CD4-positive, alpha-beta T cell treated with Interferon gamma for 1 hour (primary cell): ENCODE measurements at regions not wholly inside any gene's neighbourhood (a gene's known extent, or its start where the extent isn't known, plus 50 kb on each side); places are given as distances from the start of the nearest gene placed in this dataset.

Experiments
- DNase-seq: peaks from one replicate; pipeline ENCODE4 v3.0.0-alpha.2; 2020

DNA sequence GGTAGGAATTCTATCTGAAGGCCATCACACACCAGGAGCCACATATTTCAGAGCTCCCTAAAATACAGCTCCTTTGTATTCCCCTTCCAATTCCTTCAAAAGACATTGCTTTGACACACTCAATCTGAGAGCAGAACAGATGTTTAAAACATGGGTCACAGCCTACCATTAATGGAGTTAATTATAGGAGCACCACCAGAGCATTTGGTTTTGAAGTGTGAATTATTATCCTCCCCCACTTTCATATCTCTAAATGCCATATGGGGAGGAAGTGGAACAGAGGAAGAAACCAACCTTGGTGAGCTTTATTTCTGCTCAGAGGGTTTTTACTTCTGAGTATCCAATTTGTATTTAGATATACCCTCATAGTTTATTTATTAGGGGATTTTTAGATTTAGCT lies 50.7 kb upstream of the TNFRSF21 start:
- no peak for DNase-seq

DNA sequence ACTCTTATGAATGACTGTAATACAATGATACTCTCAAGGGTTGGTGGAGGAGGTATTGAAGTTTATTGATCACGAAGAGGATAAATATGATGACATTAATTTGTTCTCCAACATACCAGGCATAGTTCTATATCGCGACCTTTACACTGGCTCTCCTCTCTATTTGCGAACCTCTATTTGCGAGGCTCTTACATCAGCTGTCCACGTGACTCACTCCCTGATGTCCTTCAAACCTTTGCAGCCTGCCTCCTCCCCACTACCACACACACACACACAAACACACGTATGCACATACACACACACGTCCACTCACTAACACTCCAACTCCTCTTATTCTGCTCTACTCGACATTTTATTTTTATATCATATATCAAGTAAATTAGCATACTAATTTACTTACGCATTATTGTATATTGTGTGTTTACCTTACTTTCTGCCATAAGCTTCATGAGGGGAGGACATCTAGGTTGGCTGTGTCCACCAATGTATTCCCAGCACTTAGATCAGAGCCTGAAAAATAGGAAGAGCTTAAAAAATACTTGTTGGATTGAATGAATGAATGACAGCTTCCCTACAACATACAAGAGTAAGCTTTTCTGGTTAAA lies 53.3 kb upstream of the TNFRSF21 start:
- no peak for DNase-seq

DNA sequence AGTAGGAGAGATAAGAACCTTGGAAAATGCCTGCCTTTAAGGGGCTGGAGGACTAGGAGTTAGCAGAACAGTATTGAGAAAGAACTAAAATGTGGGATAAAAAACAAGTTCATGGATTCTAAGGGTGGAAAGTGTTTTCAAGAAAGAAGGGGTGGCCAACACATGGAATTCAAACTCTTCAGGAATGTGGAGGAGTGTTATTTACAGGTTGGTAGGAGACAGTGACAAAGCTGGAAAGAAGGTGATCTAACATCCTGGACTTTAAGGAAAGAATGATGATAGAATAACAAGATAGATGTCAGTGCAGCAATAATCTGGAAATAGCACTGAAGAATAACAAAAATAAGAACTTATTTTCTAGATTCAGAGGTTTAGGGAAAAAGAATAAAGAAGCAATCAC lies 54.0 kb upstream of the TNFRSF21 start:
- no peak for DNase-seq

DNA sequence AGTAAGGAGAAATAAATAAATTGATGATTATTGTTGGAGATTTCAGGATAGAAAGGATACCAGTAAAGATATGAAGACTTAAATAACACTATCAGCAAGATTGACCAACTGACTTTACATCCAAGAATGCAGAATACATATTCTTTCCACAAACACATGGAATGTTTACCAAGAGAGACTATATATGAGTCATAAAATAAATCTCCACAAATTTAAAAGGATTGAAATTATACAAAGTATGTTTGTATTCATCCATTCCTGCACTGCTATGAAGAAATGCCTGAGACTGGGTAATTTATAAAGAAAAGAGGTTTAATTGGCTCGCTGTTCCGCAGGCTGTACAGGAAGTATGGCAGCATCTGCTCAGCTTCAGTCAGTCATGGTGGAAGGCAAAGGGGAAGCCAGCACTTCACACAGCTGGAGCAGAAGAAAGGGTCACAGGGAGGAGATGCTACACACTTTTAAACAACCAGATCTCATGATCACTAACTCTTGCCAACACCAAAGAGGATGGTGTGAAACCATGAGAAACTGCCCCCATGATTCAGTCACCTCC lies 56.7 kb upstream of the TNFRSF21 start:
- no peak for DNase-seq

DNA sequence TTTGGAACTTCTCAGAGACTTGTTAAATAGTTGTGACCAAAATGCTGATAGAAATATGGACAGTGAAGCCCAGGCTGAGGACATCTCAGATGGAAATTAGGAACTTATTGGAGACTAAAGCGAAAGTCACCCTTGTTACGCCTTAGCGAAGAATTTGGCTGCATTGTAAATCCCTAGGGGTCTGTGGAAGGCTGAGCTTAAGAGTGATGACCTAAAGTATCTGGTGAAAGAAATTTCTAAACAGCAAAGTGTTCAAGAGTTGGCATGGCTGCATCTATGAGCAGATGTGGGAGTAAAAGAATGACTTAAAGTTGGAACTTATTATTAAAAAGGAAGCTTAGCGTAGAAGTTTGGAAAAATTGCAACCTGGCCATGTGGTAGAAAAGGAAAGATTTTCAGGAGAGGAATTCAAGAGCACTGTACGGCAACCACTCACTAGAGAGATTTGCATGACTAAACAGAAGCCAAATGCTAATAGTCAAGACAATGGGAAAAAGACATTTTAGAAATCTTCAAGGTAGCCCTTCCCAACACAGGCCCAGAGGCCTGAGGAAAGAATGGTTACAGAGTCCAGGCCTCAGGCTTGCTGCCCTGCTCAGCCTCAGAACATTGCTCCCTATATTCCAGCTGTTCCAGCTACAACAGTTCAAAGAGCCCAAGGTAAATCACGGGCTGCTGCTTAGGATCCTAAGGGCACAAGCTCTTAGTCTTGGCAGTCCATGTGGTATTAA lies 61.6 kb upstream of the TNFRSF21 start:
- no peak for DNase-seq

DNA sequence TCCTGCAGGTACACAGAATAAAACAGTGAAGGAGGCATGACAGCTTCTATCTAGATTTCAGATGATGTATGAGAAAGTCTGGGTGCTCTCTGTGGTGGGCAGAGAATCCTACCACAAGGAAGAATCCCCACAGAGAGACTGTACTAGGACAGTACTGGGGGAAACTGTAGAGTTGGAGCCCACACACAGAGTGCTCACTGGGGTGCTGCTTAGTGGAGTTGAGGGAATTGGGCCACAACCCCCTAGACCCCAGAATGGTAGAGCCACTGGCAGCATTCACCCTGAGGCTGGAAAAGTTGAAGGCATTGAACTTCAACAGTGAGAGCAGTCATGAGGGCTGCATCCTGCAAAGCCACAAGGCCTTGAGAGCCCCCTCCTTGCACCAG lies 62.2 kb upstream of the TNFRSF21 start:
- no peak for DNase-seq

DNA sequence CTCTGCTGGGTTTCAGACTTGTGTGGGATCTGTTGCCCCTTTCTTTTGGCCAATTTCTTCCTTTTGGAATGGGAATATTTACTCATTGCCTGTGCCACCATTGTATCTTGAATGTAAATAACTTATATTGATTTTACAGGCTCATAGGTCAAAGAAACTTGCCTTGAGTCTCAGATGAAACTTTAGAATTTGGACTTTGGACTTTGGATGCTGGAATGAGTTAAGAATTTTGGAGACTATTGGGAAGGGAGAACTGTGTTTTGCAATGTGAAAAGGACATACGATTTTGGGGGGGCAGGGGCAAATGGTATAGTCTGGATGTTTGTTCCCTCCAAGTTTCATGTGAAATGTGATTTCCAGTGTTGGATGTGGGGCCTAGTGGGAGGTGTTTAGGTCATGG lies 62.6 kb upstream of the TNFRSF21 start:
- DNase-seq: no peak

DNA sequence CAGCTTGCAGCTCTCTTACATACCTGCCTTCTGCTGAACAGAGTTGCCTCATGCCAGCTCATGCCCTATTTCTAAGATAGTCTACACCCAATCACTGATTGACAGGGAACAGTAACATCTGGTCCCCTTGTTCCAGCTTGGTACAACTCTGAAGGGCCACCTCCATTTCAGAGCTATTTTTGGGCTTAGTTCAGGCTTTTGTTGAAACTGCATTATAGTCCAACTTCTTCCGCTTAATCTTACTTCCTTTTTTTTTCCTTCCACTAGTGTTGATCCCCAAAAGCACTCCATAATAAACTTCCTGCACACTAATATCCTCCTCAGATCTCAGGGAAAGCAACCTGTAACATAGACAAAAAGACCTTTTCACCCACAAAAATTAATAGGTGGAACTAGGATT lies 65.7 kb upstream of the TNFRSF21 start:
- DNase-seq: no peak

DNA sequence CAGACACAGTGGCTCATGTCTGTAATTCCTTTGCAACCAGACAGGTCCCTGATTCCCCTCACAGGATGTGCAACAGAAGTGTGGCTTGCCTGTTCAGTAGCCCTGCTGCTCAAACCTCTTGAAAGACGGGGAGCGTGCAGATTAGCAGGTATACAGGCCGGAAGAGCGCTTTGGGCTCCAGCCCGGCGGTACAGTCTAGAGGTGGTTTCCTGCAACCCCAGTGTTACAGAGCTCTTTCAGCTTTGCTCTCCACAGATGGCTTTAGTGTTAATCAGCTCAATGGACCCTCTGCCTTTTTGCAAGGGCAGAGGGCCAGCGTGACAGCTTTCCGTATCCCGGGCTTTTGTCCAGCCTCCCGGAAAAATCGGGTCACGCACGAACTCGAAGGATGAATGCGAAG lies 67.2 kb upstream of the TNFRSF21 start:
- DNase-seq: no peak

DNA sequence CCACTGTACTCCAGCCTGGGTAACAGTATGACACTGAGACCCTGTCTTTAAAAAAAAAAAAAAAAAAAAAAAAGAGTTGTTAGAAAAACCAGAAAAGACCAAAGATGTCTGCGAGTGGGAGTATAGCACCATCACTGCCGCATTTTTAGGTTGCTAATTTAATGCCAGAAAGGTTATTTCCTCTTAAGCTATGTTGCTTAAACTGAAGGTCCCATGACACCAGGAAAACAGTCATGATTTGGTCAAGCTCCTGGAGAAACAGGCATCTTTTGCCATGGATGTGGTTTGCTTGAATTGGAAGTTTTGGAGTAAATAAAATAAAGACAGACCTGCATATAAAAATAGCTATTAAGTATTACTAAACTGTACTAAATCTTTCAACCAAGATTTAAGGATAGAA lies 68.3 kb upstream of the TNFRSF21 start:
- DNase-seq: no peak

DNA sequence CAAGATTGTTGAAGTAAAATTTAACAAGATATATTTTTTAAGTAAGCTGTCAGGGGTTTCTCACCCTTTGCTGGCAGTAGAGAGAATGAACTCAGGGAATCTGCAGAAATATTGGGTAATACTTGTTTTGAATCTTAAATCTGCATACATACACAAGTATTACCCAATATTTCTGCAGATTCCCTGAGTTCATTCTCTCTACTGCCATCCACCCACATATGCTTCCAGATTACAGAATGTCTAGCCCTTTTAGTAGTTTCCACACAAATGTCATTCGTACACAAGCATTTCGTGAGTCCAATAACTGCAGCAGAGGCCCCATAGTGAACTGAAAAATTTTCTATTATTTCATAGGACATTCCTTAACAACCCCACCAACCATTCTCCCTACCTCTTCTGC lies 69.6 kb upstream of the TNFRSF21 start:
- no peak for DNase-seq

DNA sequence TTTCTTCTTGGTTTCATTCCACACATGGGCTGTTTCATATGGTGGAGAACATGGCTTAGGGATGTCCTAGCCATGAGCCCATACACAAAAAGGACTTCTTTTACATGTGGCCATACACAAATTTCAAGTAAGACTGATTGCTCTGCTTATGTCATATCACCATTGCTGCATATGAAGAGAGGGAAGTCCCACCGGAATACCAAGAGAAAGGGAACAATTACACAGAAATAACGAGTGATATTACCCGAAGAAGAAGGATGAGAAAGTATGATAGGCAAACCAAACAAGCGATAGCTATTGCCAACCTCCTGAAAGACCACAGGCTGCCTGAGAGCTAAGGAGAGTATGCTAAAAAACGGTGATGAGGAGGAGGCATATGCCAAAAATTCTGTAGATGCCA lies 70.5 kb upstream of the TNFRSF21 start:
- no peak for DNase-seq

DNA sequence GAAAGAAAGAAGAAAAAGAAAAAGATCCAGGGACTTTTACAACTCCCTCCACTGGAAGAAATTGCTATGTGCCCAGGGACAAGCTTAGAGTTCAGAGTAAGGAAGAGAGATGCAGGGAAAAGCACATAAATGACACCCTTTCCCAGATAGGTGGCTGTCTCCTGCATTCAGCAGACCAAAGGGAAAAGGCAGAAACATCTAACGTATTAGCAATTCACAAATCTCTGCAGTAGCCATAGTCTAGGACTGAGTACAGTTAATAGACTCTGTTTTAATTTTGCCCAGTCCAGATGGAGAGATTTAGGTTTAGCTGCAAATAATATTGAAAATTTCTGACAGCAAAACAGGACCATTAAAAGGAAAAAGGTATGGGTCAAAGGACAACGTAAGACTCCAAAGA lies 71.3 kb upstream of the TNFRSF21 start:
- DNase-seq: no peak

DNA sequence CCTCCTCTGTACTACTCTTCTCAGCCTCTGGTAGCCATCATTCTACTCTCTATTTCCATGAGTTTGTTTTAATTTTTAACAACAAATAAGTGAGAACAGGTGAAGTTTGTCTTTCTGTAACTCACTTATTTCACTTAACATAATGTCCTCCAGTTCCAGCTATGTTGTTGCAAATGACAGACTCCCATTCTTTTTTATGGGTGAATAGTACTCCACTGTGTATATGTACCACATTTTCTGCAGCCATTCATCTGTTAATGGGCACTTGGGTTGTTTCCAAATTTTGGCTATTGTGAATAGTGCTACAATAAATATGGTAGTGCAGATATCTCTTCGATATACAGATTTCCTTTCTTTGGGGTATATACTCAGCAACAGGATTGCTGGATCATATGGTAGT lies 73.7 kb upstream of the TNFRSF21 start:
- no peak for DNase-seq

DNA sequence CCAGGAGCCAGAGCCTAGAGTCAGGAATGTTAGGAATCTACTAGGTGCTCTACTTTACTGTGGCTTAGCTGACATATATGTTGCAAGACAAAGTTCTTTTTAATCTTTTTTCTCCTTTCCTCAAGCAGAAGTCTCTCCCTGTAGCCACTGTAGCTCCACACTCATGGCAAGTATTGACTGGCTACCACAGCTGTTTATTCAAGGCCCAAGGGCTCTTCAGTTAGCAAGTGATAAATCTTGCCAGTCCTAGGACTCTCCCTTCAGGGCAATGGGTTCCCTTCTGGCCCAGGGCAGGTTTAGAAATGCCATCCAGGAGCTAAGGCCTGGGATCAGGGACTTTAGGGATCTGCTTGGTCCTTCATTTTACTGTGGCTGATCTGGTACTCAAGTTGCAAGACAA lies 82.0 kb upstream of the TNFRSF21 start:
- DNase-seq: no peak

DNA sequence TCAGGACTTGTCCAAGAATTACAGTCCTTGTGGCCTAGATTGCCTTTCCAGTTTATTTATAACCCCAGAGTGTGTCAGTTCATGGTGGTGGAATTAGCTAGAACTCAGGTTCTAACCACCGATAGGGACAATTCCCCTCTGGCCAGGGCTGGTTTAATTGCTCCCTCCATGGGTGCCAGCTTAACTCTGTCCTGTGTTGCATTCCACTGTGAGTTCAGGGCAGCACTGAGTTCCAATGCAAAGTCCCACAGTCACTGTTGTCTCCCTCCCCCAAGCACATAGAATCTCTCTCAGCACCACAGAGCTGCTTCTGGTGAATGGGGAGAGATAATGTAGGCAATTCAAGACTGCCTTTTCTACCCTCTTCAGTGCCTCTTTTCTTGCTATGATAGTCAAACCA lies 82.5 kb upstream of the TNFRSF21 start:
- DNase-seq: no peak

DNA sequence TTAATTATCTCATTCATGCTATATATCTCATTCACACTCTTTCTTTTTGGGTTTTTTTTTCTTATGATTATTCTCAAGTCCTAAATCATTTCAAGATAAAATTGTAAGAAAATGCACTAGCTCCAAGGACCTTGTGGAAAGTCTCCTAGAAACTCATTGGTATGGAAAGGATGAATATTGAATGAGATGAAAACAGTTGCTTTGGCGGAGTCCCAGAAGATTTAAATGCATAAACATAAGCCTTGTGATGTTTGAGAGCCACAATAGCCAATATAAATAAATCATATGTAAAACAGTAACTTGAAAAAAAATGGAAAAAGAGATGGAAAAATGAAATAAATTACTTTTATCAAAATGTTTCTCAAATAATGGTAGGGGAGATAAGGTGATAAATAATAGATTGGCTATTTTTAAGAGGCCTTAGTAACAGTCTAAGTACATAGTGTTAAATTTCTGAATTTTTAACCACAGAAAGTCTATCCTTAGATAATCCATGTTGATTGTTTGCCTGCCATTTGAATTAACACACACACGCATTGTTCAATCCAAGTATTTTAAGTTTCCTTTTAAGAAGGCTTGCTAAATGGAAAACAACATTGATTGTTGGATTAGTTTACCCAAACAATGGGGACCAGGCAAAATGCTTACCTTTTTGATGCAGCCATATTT lies 81.1 kb upstream of the CD2AP start:
- no peak for DNase-seq

DNA sequence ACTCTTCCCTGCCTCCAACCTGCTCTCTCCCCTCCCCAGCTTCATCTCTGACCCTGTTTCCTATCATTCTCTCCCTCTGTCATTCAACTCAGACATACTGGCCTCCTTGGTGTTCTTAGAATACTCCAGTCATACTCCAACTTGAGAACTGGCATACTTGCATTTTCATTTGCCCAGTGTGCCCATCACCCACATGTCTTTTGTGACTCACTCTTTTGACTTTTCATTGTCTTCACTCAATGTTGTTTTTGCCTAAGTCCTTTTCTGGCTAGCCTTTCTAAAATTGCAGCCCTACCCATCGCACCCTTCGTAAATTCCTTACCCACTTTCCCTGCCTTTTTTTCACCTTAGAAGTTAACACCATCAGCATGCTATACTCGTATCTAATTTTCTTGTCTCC lies 77.0 kb upstream of the CD2AP start:
- no peak for DNase-seq

DNA sequence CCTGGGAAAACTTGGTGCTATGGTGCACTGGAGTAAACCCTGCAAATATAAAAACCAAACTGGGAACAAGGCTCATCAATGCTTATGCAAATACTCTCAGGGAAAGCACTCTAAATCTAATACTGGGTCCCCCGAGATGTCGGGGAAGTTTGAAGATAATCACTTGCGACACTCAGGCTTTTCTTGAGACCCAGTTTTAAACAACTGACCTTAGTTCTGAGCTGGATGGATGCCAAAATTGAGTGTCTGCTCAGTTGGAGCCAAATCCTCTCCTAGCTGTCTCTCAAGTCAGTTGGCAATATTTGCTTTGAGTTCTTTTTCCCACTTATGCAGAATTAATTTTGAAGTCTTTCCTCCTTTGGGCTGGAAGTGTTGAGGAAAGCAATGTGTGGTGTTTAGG lies 75.5 kb upstream of the CD2AP start:
- no peak for DNase-seq

DNA sequence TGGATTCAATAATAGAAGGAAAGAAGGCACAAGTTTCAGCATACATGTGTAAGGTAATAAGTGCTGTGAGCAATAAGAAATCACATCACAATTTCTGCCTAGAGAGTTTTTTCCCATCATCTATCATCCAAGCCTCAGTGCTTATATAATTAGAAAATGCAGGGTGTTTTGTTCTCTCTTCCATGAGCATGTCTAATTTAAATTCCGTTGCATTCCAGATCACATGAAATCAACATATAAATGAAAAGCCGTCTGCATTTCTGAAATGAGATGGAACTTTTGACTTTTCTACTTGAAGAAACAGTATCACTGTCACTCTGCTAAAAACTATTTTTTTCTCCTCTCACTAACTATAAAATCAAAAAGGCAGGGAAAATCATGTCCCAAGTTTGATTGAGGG lies 74.5 kb upstream of the CD2AP start:
- no peak for DNase-seq

DNA sequence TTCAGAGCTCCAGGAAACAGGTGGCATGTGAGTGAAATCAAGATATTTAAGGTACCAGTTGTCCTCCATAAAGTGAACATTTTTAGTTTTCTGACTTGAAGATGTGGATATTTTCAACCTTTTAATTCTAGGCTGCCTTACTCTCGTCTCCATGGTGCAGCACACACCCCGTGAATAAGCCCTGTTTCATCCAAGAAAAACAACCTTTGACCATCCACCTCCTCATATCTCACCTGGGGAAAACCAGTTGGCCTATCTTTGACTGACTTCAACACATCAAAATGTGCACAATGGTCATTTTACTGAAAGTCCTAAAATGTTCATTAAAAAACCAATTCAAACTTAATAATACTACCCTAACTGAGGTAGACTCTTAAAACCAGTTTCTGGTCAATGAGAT lies 73.8 kb upstream of the CD2AP start:
- no peak for DNase-seq

DNA sequence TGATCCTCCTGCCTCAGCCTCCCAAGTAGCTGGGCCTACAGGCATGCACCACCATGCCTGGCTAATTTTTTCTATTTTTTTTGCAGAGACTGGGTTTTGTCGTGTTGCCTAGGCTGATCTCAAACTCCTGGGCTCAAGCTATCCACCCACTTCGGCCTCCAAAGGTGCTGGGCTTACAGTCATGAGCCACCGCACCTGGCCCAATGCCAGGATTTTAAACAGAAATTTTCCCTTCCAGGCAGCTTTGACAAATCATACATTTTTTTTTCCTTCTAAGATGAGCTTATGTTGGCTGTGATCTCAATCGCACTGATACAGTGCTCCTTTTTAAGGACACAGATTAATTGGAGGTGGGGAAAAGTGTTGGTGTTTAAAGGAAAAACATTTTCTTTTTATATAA lies 73.2 kb upstream of the CD2AP start:
- DNase-seq: no peak

DNA sequence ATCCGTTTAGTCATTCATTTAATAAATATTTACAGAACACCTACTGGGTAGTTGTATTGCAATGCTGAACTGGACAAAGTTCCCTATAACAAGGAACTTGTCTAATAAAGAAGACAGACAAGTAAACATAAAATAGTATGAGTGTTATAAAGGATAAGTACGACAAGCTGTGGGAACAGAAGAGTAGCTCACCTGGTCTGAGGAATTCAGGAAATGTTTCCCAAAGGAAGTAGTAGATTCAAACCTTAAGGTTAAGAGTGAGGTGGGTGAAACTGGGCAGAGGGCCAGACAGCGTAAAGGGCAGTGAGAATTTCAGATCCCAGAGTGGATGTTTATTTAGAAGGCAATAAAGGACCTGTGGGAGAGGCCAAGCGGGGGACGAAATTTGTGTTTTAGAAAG lies 72.3 kb upstream of the CD2AP start:
- no peak for DNase-seq
